ENCODE measurements at regions not wholly inside any gene's neighbourhood (a gene's known extent, or its start where the extent isn't known, plus 50 kb on each side); places are given as distances from the start of the nearest gene placed in this dataset.

DNA sequence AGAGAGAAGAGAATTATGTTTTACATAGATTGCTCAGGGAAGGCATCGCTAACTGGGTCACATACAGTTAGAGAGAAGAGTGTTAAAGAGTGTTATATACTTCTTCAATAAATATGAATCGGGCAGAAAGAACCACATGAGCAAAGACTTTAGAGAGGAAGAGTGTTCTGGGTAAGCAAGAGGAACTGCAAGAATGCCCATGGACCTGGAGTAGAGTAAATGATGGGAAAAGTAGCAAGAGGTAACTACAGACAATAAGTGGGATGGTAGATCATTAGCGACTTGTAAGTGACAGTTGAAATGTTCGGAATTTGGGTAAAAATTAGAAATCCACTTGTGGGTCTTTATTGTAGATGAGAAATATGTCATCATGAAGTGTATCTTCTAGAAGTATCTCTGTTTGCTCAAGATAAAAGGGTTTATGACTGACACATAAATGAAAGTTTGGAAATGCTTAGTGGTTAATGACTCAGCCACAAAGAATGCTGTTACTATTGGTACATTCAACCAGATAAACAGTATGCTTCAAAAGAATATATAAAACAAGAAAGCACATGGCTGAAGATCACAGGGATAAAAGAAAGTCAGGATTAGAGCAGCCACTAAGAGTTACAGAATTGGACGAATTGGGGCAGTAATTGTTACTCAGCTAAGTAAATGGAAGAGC is 229.3 kb downstream of the CASP12 start:
- no peak for DNase-seq

DNA sequence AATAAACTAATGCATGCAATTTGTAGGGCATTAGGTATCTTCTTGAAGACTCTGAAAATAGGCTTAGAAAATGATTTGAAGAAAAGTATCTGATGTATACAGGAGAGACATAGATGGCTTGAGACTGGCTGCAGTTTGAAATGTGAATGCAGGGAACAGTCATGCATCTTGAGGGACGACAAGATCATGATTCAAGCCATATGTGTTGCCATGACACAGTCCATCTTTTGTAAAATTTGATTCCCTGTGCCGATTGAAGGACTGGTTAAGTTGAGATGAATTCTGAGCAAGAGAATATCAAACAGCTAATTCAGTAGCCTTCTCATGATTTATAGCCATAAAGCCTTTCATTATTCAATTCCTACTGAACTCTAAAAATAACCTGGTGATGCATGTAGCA is 231.6 kb downstream of the CASP12 start:
- no peak overlapping the region for H3K4me3 Mint-ChIP-seq
- POLR2A ChIA-PET = no interaction called here
- intact Hi-C loops (cut with DNase I, micrococcal nuclease) = no loop called here
- no peaks in the 10 kb centered on the region for H3K27me3 Mint-ChIP-seq
- no peak overlapping the region for H3K27ac Mint-ChIP-seq
- DNase-seq = no peak
- ATAC-seq = no peak
- H3K4me1 Mint-ChIP-seq = peaks cover 13% of the 10 kb centered on the region
- no peaks in the 10 kb centered on the region for H3K36me3 Mint-ChIP-seq (ENCODE audit: low read depth)
- no peaks in the 10 kb centered on the region for H3K9me3 Mint-ChIP-seq (ENCODE audit: low read depth)
- CTCF ChIA-PET = interaction anchor here (0.6 kb wide), 1 partner anchor 1433 kb away, joined by 3 read pairs; no protein-coding TSS in a partner anchor

More for the DNA sequence above, 229.3 kb downstream of the CASP12 start:
- intact Hi-C loops (cut with DNase I, micrococcal nuclease) = no loop called here
- Mint-ChIP-seq H3K9me3 (ENCODE audit: low read depth) (peaks cover 2% of the 10 kb centered on the region), H3K27ac (no peak overlapping the region), H3K36me3 (ENCODE audit: low read depth) (no peaks in the 10 kb centered on the region), H3K4me1 (peaks cover 13% of the 10 kb centered on the region), H3K4me3 (no peak overlapping the region), H3K27me3 (no peaks in the 10 kb centered on the region)
- ATAC-seq = peak; percentile 90
- ChIA-PET POLR2A (no interaction called here), CTCF (no interaction called here)

DNA sequence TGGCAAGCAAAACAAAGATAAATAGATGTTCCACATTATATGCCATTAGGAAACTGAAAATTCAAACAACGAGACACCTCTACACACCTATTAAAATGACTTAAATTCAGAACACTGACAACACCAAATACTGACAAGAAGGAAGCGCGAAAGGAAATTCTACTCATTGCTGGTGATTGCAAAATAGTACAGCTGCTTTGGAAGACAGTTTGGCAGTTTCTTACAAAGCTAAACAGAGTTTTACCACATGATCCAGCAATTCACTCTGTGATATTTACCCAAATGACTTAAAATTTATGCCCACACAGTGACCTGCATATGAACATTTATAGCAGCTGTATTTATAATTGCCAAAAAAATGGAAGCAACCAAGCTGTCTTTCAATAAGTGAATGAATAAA is 232.6 kb downstream of the CASP12 start:
- intact Hi-C loops (cut with DNase I, micrococcal nuclease) = no loop called here
- ATAC-seq = no peak
- Mint-ChIP-seq H3K36me3 (ENCODE audit: low read depth) (no peaks in the 10 kb centered on the region), H3K27me3 (no peaks in the 10 kb centered on the region), H3K9me3 (ENCODE audit: low read depth) (no peaks in the 10 kb centered on the region), H3K27ac (no peak overlapping the region), H3K4me1 (peaks cover 13% of the 10 kb centered on the region), H3K4me3 (no peak overlapping the region)
- ChIA-PET POLR2A (no interaction called here), CTCF (interaction anchor here (0.9 kb wide), 1 partner anchor 56 kb away, joined by 3 read pairs; no protein-coding TSS in a partner anchor)
- no peak for DNase-seq

DNA sequence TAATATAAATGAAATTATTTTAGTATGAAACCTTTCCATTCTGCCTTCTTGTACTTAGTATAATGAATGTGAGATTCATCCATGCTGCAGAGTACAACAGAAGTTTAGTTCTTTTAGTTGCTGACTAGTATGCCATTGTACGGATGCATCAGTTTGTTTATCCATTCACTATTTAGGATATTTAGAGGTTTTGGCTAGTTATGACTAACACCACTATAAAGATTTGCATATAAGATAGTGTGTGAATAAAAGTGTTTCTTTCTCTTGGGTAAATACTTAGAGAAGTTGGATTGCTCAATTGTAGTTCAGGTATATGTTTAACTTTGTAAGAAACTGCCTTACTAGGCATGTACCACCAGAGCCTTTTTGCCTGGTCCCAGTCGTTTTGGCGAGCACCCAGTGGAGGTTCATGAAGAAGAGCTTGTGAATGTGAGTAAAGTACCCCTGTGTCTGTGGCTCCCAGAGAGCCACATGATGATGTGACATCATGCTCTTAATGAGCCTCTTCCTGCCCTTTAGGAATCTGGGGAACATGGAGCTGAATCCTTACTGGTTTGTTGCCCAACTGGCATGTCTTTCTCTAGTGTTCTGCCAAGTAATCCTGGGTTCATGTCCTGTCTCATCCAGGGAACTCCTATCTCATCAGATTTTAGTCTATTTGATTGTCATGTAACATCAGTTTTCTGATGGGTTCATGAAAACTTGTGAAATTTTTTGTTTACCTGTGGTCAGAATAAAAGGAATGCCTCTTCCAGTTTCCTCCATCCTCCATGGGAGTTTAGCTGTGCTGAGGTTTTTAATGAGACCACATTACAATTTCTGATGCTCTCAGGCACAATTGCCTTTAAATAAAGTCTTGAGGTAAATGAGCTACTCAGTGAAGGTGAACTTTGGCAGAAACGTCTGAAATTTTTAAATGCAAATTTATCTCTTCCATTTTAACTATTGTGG is 234.8 kb downstream of the CASP12 start:
- CTCF ChIA-PET = no interaction called here
- peaks cover 3% of the 10 kb centered on the region for H3K9me3 Mint-ChIP-seq (ENCODE audit: low read depth)
- no peaks in the 10 kb centered on the region for H3K27me3 Mint-ChIP-seq
- intact Hi-C loops (cut with DNase I, micrococcal nuclease) = no loop called here
- peaks cover 3% of the 10 kb centered on the region for H3K4me1 Mint-ChIP-seq
- POLR2A ChIA-PET = no interaction called here
- H3K36me3 Mint-ChIP-seq (ENCODE audit: low read depth) = no peaks in the 10 kb centered on the region
- no peak overlapping the region for H3K4me3 Mint-ChIP-seq
- no peak overlapping the region for H3K27ac Mint-ChIP-seq
- ATAC-seq = no peak
- no peak for DNase-seq

DNA sequence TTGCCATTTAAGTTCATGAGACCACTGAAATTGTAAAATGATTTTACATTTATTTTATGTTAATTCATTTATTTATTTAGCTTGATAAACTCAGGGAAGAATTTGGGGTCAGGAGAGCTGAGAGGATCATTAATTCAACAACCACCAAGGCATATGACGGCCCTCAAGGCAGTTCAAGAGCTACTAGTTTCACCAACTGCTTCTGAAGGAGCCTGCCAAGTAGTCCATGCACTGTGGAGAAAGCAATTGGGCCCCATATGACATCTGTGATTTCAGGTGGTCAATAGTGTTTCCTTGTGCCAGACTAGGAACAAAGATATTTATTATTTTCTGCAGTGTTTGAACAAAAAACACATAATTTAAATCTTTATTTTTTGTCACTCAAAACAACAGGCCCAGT is 236.4 kb downstream of the CASP12 start:
- Mint-ChIP-seq H3K36me3 (ENCODE audit: low read depth) (no peaks in the 10 kb centered on the region), H3K4me1 (peaks cover 9% of the 10 kb centered on the region), H3K4me3 (no peak overlapping the region), H3K9me3 (ENCODE audit: low read depth) (peaks cover 3% of the 10 kb centered on the region), H3K27ac (no peak overlapping the region), H3K27me3 (no peaks in the 10 kb centered on the region)
- ChIA-PET POLR2A (no interaction called here), CTCF (interaction anchor here (0.6 kb wide), 1 partner anchor 207 kb away, joined by 3 read pairs; no protein-coding TSS in a partner anchor)
- DNase-seq = no peak
- no peak for ATAC-seq
- intact Hi-C loops (cut with DNase I, micrococcal nuclease) = no loop called here

DNA sequence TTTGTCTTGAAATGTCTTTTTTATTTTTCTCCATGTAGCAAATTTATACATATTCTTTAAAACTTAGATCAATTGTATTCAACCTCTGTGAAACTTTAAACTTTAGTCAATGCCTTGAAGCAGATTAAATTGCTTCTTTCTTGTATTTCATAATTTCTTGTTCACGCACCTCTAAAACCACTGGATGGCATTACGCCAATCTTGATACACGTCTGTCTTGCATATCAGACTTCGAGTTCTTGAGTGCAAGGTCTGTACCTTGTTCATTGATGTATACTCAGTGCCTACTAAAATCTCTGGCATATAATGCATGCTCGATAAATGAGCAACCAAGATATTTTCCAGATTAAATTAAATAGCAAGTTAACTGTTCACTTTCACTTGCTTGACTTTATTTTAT is 236.8 kb downstream of the CASP12 start:
- Mint-ChIP-seq H3K27ac (no peak overlapping the region), H3K27me3 (no peaks in the 10 kb centered on the region), H3K4me1 (peaks cover 12% of the 10 kb centered on the region), H3K36me3 (ENCODE audit: low read depth) (no peaks in the 10 kb centered on the region), H3K9me3 (ENCODE audit: low read depth) (peaks cover 3% of the 10 kb centered on the region), H3K4me3 (no peak overlapping the region)
- ChIA-PET CTCF (interaction anchor here (0.6 kb wide), 1 partner anchor 207 kb away, joined by 3 read pairs; no protein-coding TSS in a partner anchor), POLR2A (no interaction called here)
- intact Hi-C loops (cut with DNase I, micrococcal nuclease) = no loop called here
- DNase-seq (no peak), ATAC-seq (no peak)

DNA sequence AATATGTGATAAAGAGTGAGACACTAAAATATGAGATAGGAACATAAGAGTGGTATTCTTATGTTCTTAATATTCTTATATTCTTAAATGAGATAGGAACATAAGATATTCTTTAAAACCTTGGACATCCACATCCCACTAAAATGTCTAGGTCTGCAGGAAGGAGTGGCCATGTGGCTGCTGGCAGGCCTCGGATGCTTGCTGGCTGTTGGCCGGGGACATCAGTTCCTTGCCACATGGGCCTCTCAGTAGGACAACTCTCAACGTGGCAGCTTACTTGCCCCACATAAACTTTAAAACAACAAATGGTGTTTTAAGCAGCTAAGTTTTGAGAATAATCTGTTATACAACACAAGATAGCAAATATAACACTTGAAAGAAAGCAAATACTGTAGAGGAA is 240.1 kb downstream of the CASP12 start:
- no peak overlapping the region for H3K27ac Mint-ChIP-seq
- H3K4me3 Mint-ChIP-seq = no peak overlapping the region
- peaks cover 20% of the 10 kb centered on the region for H3K4me1 Mint-ChIP-seq
- DNase-seq (no peak), ATAC-seq (no peak)
- ChIA-PET CTCF (interaction anchor here (0.7 kb wide), 1 partner anchor 411 kb away, joined by 3 read pairs; no protein-coding TSS in a partner anchor), POLR2A (no interaction called here)
- H3K27me3 Mint-ChIP-seq = peaks cover 2% of the 10 kb centered on the region
- H3K36me3 Mint-ChIP-seq (ENCODE audit: low read depth) = no peaks in the 10 kb centered on the region
- H3K9me3 Mint-ChIP-seq (ENCODE audit: low read depth) = peaks cover 3% of the 10 kb centered on the region
- intact Hi-C loops (cut with DNase I, micrococcal nuclease) = no loop called here

DNA sequence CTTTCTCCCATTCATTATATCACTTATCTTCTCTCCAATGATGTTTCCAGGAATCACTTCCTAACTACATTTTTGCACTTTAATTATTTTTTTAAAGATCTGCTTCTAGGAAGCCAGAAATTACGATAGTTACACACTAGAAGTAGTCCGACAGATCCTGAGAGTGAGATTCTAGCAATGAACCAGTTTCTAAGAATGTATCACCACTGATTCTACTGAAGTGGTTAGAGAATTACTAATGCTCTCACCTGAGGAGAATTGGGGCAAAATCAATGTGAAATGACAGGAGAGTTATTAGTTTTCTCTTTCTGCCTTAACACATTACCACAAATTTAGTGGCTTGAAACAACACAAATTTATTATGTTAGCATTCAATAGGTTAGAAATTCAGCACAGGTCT is 241.2 kb downstream of the CASP12 start:
- no peak overlapping the region for H3K4me3 Mint-ChIP-seq
- peaks cover 2% of the 10 kb centered on the region for H3K27me3 Mint-ChIP-seq
- no peaks in the 10 kb centered on the region for H3K36me3 Mint-ChIP-seq (ENCODE audit: low read depth)
- POLR2A ChIA-PET = no interaction called here
- ATAC-seq (peak; percentile 60), DNase-seq (no peak)
- peaks cover 22% of the 10 kb centered on the region for H3K4me1 Mint-ChIP-seq
- peaks cover 3% of the 10 kb centered on the region for H3K9me3 Mint-ChIP-seq (ENCODE audit: low read depth)
- intact Hi-C loops (cut with DNase I, micrococcal nuclease) = loop anchor here (1.0 to 2.0 kb wide), 2 partner anchors 48 kb away; no protein-coding TSS in a partner anchor
- no peak overlapping the region for H3K27ac Mint-ChIP-seq
- CTCF ChIA-PET = no interaction called here

DNA sequence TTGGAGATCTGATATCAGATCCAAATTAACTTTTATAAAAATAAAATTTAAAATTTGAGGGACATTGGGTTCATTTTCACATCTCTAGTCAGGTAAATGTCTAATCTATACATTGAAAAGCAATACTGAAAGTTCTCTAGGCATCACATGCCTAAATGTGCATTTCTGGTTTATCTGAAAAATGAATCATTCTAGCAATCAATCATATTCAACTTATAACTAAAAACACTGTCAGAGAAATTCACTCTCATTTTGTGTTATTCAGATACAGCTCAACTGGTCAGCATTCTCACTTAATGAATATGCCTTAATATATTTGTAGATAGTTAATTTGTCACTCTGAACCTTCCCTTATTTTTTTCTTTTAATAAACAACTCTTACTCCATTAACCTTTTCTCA is 243.2 kb downstream of the CASP12 start:
- peaks cover 7% of the 10 kb centered on the region for H3K9me3 Mint-ChIP-seq (ENCODE audit: low read depth)
- ATAC-seq (peak; percentile 39), DNase-seq (no peak)
- H3K36me3 Mint-ChIP-seq (ENCODE audit: low read depth) = peaks cover 3% of the 10 kb centered on the region
- CTCF ChIA-PET = interaction anchor here (1.0 to 1.7 kb wide), 2 partner anchors 17 to 276 kb away, joined by 3 to 5 read pairs; no protein-coding TSS in a partner anchor
- intact Hi-C loops (cut with DNase I, micrococcal nuclease) = no loop called here
- H3K4me3 Mint-ChIP-seq = no peak overlapping the region
- peaks cover 22% of the 10 kb centered on the region for H3K4me1 Mint-ChIP-seq
- H3K27me3 Mint-ChIP-seq = peaks cover 2% of the 10 kb centered on the region
- no peak overlapping the region for H3K27ac Mint-ChIP-seq
- POLR2A ChIA-PET = no interaction called here

DNA sequence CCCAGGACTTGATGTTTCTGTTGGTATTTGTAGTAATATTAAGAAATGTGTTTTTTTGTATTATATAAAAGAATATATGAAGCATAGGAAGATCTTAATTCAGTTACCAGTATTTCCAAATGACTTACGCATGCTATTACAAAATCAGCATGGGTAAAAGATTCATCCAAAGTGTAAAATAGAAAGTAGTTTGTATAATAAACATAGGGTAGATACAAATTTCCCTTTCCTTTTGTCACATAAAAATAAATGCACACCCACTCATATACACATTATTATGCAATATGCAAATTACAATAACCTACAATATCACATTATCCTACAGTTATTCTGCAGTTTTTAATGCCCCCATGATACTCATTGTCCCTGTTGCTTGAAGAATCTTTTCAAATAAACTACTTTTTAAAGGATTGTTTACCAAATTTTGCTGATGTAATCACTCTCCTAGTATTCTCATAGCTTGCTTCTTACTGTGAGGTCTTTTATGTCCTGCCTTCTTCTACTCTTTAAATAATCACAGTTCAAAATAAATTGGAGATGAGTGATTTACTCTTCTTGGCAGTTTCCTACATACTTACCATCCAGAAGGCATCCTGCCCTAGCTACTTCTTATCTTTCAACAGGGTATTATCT is 244.0 kb downstream of the CASP12 start:
- H3K36me3 Mint-ChIP-seq (ENCODE audit: low read depth) = peaks cover 6% of the 10 kb centered on the region
- CTCF ChIA-PET = interaction anchor here (0.5 to 1.7 kb wide), 2 partner anchors 17 to 269 kb away, joined by 3 read pairs; no protein-coding TSS in a partner anchor
- H3K27ac Mint-ChIP-seq = no peak overlapping the region
- H3K4me3 Mint-ChIP-seq = no peak overlapping the region
- intact Hi-C loops (cut with DNase I, micrococcal nuclease) = no loop called here
- POLR2A ChIA-PET = no interaction called here
- peaks cover 2% of the 10 kb centered on the region for H3K27me3 Mint-ChIP-seq
- ATAC-seq = no peak
- DNase-seq = no peak
- H3K4me1 Mint-ChIP-seq = peaks cover 24% of the 10 kb centered on the region
- peaks cover 7% of the 10 kb centered on the region for H3K9me3 Mint-ChIP-seq (ENCODE audit: low read depth)

DNA sequence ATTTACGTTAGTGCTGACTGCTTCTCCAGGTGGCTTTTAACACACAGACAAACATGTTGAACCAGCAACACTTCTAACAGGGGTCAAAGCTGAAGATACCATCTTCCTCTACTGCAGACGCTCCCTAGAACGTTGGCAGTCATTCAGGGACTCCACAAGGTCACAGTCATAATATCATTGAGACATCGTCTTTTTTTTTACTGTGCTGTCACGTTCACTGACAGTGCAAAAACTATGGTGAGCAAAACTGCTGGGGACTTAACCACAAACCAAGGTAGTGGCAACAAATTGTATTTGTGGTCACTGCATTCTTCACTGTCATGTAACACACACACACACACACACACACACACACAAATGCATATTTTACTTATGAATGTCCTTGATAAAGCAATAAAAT is 244.9 kb downstream of the CASP12 start:
- POLR2A ChIA-PET = no interaction called here
- peak; percentile 45 for ATAC-seq
- CTCF ChIA-PET = interaction anchor here (0.5 to 1.7 kb wide), 2 partner anchors 18 to 269 kb away, joined by 3 read pairs; no protein-coding TSS in a partner anchor
- peaks cover 2% of the 10 kb centered on the region for H3K27me3 Mint-ChIP-seq
- H3K36me3 Mint-ChIP-seq (ENCODE audit: low read depth) = peaks cover 6% of the 10 kb centered on the region
- DNase-seq = peak; percentile 6
- intact Hi-C loops (cut with DNase I, micrococcal nuclease) = no loop called here
- H3K4me3 Mint-ChIP-seq = no peak overlapping the region
- H3K4me1 Mint-ChIP-seq = peaks cover 29% of the 10 kb centered on the region
- peaks cover 7% of the 10 kb centered on the region for H3K9me3 Mint-ChIP-seq (ENCODE audit: low read depth)
- no peak overlapping the region for H3K27ac Mint-ChIP-seq

All from activated CD4-positive, alpha-beta T cell treated with anti-CD3 and anti-CD28 coated beads for 36 hours (primary cell).